C4-2B (cell line): ENCODE measurements at regions not wholly inside any gene's neighbourhood (a gene's known extent, or its start where the extent isn't known, plus 50 kb on each side); places are given as distances from the start of the nearest gene placed in this dataset.

Experiments used
- H3K27ac ChIP-seq: fragments of 450-650 bp; 2 replicates; pipeline ENCODE4 v1.5.1; 2017
- CTCF ChIP-seq: fragments of 450-650 bp; conservative IDR thresholded peaks from 2 replicates; pipeline ENCODE4 v1.5.1; 2017; ENCODE audit warnings: mild to moderate bottlenecking
- ZFX ChIP-seq: fragments of 450-650 bp; IDR thresholded peaks from 2 replicates; pipeline ENCODE4 v1.6.1; 2017

DNA sequence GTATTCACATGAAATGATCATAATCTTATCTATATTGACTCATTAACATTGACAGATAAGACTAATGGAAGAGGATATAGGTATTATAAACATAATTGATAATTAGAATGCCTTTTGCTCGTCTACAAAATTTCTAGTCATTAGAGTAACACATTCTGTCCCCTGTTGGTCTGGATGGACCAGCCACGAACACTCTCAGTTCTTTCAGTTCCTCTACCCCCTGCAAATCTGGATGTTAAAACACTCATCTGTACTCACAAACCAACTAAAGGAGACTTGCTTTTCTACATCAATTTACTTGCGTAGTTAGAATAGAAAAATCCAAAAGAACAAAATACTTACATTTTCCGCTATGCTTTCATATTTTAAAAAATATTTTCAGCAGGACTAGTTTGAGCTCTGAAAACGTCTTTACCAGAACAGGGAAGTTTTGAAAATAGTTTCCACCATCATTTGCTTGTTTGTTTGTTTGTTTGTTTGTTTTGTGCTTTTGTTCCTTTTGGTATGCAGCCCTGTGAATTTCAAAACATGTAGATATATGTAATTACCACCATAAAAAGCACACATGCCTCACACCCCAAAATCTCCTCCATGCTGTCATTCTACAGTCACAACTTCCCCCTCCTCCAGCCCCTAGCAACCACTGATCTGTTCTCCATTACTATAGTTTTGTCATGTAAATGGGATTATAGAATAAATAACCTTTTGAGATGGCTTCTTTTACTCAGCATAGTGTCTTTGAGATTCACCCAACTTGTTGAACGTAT is 103.8 kb downstream of the FZD1 start:
- TF ChIP-seq CTCF (no peak), ZFX (no peak)
- H3K27ac ChIP-seq, result no peak overlapping the region

GRCh38 chr7:91372323-91372722 is 108.1 kb downstream of the FZD1 start:
- TF ChIP-seq ZFX (no peak), CTCF (no peak)
- H3K27ac ChIP-seq, result no peak overlapping the region

- no peak for TF ChIP-seq ZFX
- TF ChIP-seq CTCF, result no peak
- H3K27ac ChIP-seq, result no peak overlapping the region
These were observed 109.0 kb downstream of the FZD1 start for GRCh38 chr7:91373111-91373800.

- no peak for TF ChIP-seq CTCF
- no peak overlapping the region for H3K27ac ChIP-seq
These were observed 110.2 kb downstream of the FZD1 start for GRCh38 chr7:91374321-91374989.

DNA sequence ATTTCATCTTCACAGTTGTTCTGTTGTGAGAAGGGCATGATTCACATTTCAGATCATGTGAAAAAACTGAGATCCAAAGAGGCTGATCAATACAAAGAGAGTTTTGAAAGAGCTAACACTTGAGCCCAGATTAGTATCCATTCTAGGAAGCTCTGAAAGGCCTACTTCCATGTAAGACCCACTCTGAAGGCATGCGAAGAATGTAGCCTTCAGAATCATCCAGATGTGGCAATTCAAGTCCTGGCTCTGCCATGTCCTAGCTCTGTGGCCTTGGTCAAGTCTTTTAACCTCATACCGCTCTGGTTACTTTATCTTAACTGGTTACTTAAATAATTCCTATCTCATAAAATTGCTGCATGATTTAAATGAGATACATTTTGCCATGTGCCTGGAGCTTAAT is 111.1 kb downstream of the FZD1 start:
- no peak for TF ChIP-seq ZFX
- TF ChIP-seq CTCF, result no peak
- H3K27ac ChIP-seq, result no peak overlapping the region

- TF ChIP-seq ZFX (no peak), CTCF (no peak)
- H3K27ac ChIP-seq, result no peak overlapping the region
These were observed 113.9 kb downstream of the FZD1 start for GRCh38 chr7:91378131-91378530.

DNA sequence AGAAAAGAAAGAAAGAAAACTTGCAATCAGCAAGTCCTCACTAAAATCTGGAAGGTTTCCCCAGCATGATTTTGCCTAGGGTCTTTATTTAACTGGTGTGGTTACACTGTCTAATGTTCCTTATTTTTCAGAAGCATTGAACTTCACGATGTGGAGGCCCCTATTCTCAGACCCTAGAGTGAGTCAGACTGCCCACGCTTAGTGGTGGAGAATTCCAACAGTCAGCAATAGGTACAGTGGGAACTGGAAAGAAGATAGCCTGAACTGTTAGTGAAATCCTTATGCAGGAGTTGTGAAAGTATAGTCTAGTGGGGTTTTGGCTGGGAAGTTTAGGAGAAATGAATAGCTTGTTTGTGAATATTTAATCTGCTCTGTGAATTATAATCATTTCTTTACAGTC is 115.0 kb downstream of the FZD1 start:
- TF ChIP-seq CTCF (no peak), ZFX (no peak)
- no peak overlapping the region for H3K27ac ChIP-seq
